Left lung (tissue), 4 donors: ENCODE measurements at regions not wholly inside any gene's neighbourhood (a gene's known extent, or its start where the extent isn't known, plus 50 kb on each side); places are given as distances from the start of the nearest gene placed in this dataset.

ENCODE experiments used
- ATAC-seq: fragments of 200-7000 bp; cut with Tn5 transposase; one replicate; pipeline ENCODE4 v1.9.1; 2020; ENCODE audit warnings: moderate library complexity
- DNase-seq, 4 donors: peaks; one replicate each; pipeline ENCODE4 v3.0.0-alpha.2; 2013 to 2020
- H3K27ac ChIP-seq, 2 donors: fragments of 200-600 bp; sonication (generic) in 1 of 2; one replicate each; pipeline versions ENCODE4 v1.5.0 to v1.8.0; 2020 to 2021
- H3K27me3 ChIP-seq, 2 donors: fragments of 200-600 bp; sonication (generic) in 1 of 2; one replicate each; pipeline versions ENCODE4 v1.5.0 to v1.8.0; 2020 to 2021
- H3K36me3 ChIP-seq, 2 donors: fragments of 200-600 bp; sonication (generic) in 1 of 2; one replicate each; pipeline versions ENCODE4 v1.5.0 to v1.8.0; 2020 to 2021
- H3K4me1 ChIP-seq, 2 donors: fragments of 200-600 bp; one replicate each; pipeline ENCODE4 v1.8.0; 2021
- H3K4me3 ChIP-seq, 2 donors: fragments of 200-600 bp; sonication (generic) in 1 of 2; one replicate each; pipeline versions ENCODE4 v1.5.0 to v1.8.0; 2020 to 2021; ENCODE audit warnings: mild to moderate bottlenecking in 1 of 2
- H3K9me3 ChIP-seq, 2 donors: fragments of 200-600 bp; sonication (generic) in 1 of 2; one replicate each; pipeline versions ENCODE4 v1.5.0 to v1.8.0; 2020 to 2021
- CTCF ChIP-seq, 2 donors: fragments of 200-600 bp; sonication (generic) in 1 of 2; IDR thresholded peaks; one replicate each; pipeline versions ENCODE4 v1.5.0 to v1.8.0; 2021; ENCODE audit warnings: antibody characterized with exemption in 2 of 2
- intact Hi-C, 2 donors: fragments of 100-400 bp; cut with DNase I; formaldehyde crosslinking; loops; one replicate each; pipeline versions ENCODE4 v1.11.2 to v1.14.2; 2022
- donor health status: DM: no; HTN: yes; CAD: no.
- donor health status: DM: no; HTN: no; CAD: no.

GRCh38 chr11:70744396-70745185, 346.3 kb downstream of the CTTN start:
- Histone ChIP-seq H3K27ac (no peak overlapping the region), H3K4me3 (no peak overlapping the region), H3K4me1 (no peaks in the 10 kb centered on the region), H3K9me3 (no peaks in the 10 kb centered on the region), H3K27me3 (peaks cover 0 to 49% of the 10 kb centered on the region in 2 donors), H3K36me3 (no peaks in the 10 kb centered on the region)
- peak in 1 of 4 donors; percentile 17 for DNase-seq
- TF ChIP-seq CTCF (IDR thresholded peaks at IDR 0.05), result no peak
- no peak for ATAC-seq
- intact Hi-C loops, result no loop called here

GRCh38 chr11:70745451-70745850, 347.1 kb downstream of the CTTN start:
- intact Hi-C loops, result no loop called here
- Histone ChIP-seq H3K27me3 (peaks cover 0 to 49% of the 10 kb centered on the region in 2 donors), H3K36me3 (no peaks in the 10 kb centered on the region), H3K27ac (no peak overlapping the region), H3K4me3 (no peak overlapping the region), H3K4me1 (no peaks in the 10 kb centered on the region), H3K9me3 (peaks cover 0 to 7% of the 10 kb centered on the region in 2 donors)
- DNase-seq (no peak), ATAC-seq (no peak)
- no peak for TF ChIP-seq CTCF (IDR thresholded peaks at IDR 0.05)

GRCh38 chr11:70745941-70746340, 347.6 kb downstream of the CTTN start:
- intact Hi-C loops, result no loop called here
- H3K27ac ChIP-seq, result no peak overlapping the region
- H3K9me3 ChIP-seq, result peaks cover 0 to 12% of the 10 kb centered on the region in 2 donors
- H3K4me1 ChIP-seq, result no peaks in the 10 kb centered on the region
- H3K36me3 ChIP-seq, result no peaks in the 10 kb centered on the region
- no peak overlapping the region for H3K4me3 ChIP-seq
- no peak for ATAC-seq
- H3K27me3 ChIP-seq, result peaks cover 0 to 49% of the 10 kb centered on the region in 2 donors
- DNase-seq, result no peak
- TF ChIP-seq CTCF (IDR thresholded peaks at IDR 0.05), result no peak

DNA sequence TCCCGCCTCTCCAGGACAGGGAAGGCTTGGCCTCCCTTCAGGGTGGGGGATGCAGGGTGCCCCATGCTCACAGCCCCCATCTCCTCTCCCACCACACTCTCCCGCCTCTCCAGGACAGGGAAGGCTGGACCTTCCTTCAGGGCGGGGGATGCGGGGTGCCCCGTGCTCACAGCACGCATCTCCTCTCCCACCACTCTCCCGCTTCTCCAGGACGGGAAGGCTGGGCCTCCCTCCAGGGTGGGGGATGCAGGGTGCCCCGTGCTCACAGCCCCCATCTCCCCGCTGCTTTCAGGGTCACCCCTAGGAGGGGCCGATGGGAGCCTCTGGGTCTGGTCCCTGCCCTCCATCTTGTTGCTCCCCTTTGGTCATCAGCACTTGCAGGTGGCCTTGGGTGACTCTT, 348.0 kb downstream of the CTTN start:
- no peaks in the 10 kb centered on the region for H3K4me1 ChIP-seq
- no peak for TF ChIP-seq CTCF (IDR thresholded peaks at IDR 0.05)
- ATAC-seq, result no peak
- no peak for DNase-seq
- H3K27me3 ChIP-seq, result peaks cover 0 to 49% of the 10 kb centered on the region in 2 donors
- peaks cover 0 to 16% of the 10 kb centered on the region in 2 donors for H3K9me3 ChIP-seq
- no peak overlapping the region for H3K27ac ChIP-seq
- intact Hi-C loops, result no loop called here
- H3K4me3 ChIP-seq, result no peak overlapping the region
- no peaks in the 10 kb centered on the region for H3K36me3 ChIP-seq

GRCh38 chr11:70747285-70747684, 349.0 kb downstream of the CTTN start:
- Histone ChIP-seq H3K4me3 (no peak overlapping the region), H3K27ac (no peak overlapping the region), H3K36me3 (no peaks in the 10 kb centered on the region), H3K27me3 (peaks cover 0 to 40% of the 10 kb centered on the region in 2 donors), H3K9me3 (peaks cover 0 to 23% of the 10 kb centered on the region in 2 donors), H3K4me1 (no peaks in the 10 kb centered on the region)
- no peak for TF ChIP-seq CTCF (IDR thresholded peaks at IDR 0.05)
- DNase-seq, result no peak
- no peak for ATAC-seq
- intact Hi-C loops, result no loop called here
